OCI-LY1 (cell line): ENCODE measurements at regions not wholly inside any gene's neighbourhood (a gene's known extent, or its start where the extent isn't known, plus 50 kb on each side); places are given as distances from the start of the nearest gene placed in this dataset.

ENCODE experiments used
- H2AFZ ChIP-seq: fragments of 200-600 bp; sonication (generic), shearing (Covaris generic); 2 replicates; pipeline ENCODE4 v1.6.0; 2014; ENCODE audit warnings: antibody characterized with exemption, mild to moderate bottlenecking, low read length
- H3F3A ChIP-seq: fragments of 200-600 bp; sonication (generic), shearing (Covaris generic); 2 replicates; pipeline ENCODE4 v1.6.0; 2014; ENCODE audit warnings: mild to moderate bottlenecking, antibody characterized with exemption, low read length, moderate library complexity; ENCODE audit not compliant: insufficient read depth
- H3K27ac ChIP-seq: fragments of 200-600 bp; sonication (generic); 2 replicates; pipeline ENCODE4 v1.5.1; 2014; ENCODE audit warnings: low read length, mixed run types, mild to moderate bottlenecking, low read depth; ENCODE audit not compliant: poor library complexity, severe bottlenecking
- H3K27me3 ChIP-seq: fragments of 200-600 bp; sonication (generic); 2 replicates; pipeline ENCODE4 v1.6.0; 2014; ENCODE audit warnings: antibody characterized with exemption, mild to moderate bottlenecking, low read length, moderate library complexity; ENCODE audit not compliant: insufficient read depth
- H3K36me3 ChIP-seq: fragments of 200-600 bp; sonication (generic); 2 replicates; pipeline ENCODE4 v1.6.1; 2014; ENCODE audit warnings: mild to moderate bottlenecking, antibody characterized with exemption, low read length, moderate library complexity, mixed read lengths; ENCODE audit not compliant: insufficient read depth
- H3K4me1 ChIP-seq: fragments of 200-600 bp; sonication (generic); 2 replicates; pipeline ENCODE4 v1.5.1; 2014; ENCODE audit warnings: mild to moderate bottlenecking, low read length, moderate library complexity; ENCODE audit not compliant: insufficient read depth, severe bottlenecking
- H3K4me2 ChIP-seq: fragments of 200-600 bp; sonication (generic), shearing (Covaris generic); 2 replicates; pipeline ENCODE4 v1.6.1; 2014; ENCODE audit warnings: low read length
- H3K4me3 ChIP-seq: fragments of 200-600 bp; sonication (generic); 2 replicates; pipeline ENCODE4 v1.5.1; 2014; ENCODE audit warnings: low read length, low read depth, mild to moderate bottlenecking, mixed read lengths; ENCODE audit not compliant: poor library complexity, severe bottlenecking
- H3K79me2 ChIP-seq: fragments of 200-600 bp; shearing (Covaris generic); 2 replicates; pipeline ENCODE4 v1.6.1; 2016; ENCODE audit warnings: mixed run types, low read length, mixed read lengths; ENCODE audit not compliant: insufficient read depth
- H3K9ac ChIP-seq: fragments of 200-600 bp; sonication (generic), shearing (Covaris generic); 2 replicates; pipeline ENCODE4 v1.6.1; 2014; ENCODE audit warnings: mild to moderate bottlenecking, low read length, mixed read lengths
- H3K9me2 ChIP-seq: fragments of 200-600 bp; sonication (generic), shearing (Covaris generic); 2 replicates; pipeline ENCODE4 v1.6.1; 2014; ENCODE audit warnings: low read depth, mild to moderate bottlenecking, low read length, mixed read lengths
- H3K9me3 ChIP-seq: fragments of 200-600 bp; shearing (Covaris generic); 2 replicates; pipeline ENCODE4 v1.6.1; 2014; ENCODE audit warnings: low read length, mixed read lengths
- H4K20me1 ChIP-seq: fragments of 200-600 bp; sonication (generic), shearing (Covaris generic); 2 replicates; pipeline ENCODE4 v1.6.0; 2016; ENCODE audit warnings: mild to moderate bottlenecking, low read length; ENCODE audit not compliant: insufficient read depth
- EZH2 ChIP-seq: fragments of 200-600 bp; sonication (generic), shearing (Covaris generic); IDR thresholded peaks from 2 replicates; pipeline ENCODE4 v1.8.0; 2017; ENCODE audit warnings: borderline replicate concordance, mixed run types, mild to moderate bottlenecking, antibody characterized with exemption, low read length, moderate library complexity, mixed read lengths
- TF ChIP-seq, protein P1 (sequence below): fragments of 200-600 bp; sonication (generic), shearing (Covaris generic); IDR thresholded peaks from 2 replicates; pipeline ENCODE4 v1.5.1; 2017; ENCODE audit warnings: mild to moderate bottlenecking, antibody characterized with exemption, low read length, moderate library complexity, mixed read lengths

DNA sequence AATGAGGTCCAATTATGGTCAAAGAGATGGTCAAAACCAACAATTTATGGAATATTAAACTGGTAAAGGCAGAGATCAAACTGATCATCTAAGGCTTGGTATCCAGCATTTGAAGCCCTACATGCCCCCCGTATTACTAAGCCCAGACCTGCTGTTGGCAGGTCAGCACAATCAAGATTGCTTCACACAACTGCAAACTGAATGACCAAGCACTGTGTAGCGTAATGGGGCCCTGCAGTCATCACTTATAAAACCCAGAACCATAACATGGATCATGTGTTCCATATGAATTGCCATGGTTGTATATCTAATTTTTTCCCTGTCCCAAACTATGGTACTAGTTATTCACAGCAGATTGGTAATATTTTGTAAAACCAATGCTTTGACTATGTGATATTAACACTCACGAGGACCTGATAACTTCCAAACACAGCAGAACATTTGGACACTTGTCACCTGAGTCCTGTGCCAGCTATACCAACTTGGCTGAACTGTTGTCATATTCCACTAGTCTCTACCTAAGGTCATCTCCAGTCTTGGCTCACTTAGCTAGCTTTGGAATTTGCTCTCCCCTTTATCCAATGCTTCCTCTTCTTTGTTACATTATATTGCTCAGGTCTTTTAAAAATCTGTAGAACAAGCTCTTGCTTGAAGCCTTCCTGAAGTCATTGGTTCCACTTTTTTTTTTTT lies 81.7 kb upstream of the HMHB1 start:
- H2AFZ ChIP-seq = no peak overlapping the region
- no peak overlapping the region for H3K4me2 ChIP-seq
- H3K79me2 ChIP-seq = no peaks in the 10 kb centered on the region
- no peaks in the 10 kb centered on the region; the same call in 1 of the 2 replicates for H3K36me3 ChIP-seq
- H3K9me3 ChIP-seq = no peaks in the 10 kb centered on the region
- no peak overlapping the region for H3K9ac ChIP-seq
- no peaks in the 10 kb centered on the region for H4K20me1 ChIP-seq
- H3K9me2 ChIP-seq = no peaks in the 10 kb centered on the region
- TF ChIP-seq, protein P1, sequence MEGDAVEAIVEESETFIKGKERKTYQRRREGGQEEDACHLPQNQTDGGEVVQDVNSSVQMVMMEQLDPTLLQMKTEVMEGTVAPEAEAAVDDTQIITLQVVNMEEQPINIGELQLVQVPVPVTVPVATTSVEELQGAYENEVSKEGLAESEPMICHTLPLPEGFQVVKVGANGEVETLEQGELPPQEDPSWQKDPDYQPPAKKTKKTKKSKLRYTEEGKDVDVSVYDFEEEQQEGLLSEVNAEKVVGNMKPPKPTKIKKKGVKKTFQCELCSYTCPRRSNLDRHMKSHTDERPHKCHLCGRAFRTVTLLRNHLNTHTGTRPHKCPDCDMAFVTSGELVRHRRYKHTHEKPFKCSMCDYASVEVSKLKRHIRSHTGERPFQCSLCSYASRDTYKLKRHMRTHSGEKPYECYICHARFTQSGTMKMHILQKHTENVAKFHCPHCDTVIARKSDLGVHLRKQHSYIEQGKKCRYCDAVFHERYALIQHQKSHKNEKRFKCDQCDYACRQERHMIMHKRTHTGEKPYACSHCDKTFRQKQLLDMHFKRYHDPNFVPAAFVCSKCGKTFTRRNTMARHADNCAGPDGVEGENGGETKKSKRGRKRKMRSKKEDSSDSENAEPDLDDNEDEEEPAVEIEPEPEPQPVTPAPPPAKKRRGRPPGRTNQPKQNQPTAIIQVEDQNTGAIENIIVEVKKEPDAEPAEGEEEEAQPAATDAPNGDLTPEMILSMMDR = no peak
- peaks cover 10% of the 10 kb centered on the region for H3K4me1 ChIP-seq
- no peak overlapping the region for H3K27ac ChIP-seq
- no peak overlapping the region for H3K4me3 ChIP-seq
- no peaks in the 10 kb centered on the region for H3F3A ChIP-seq
- no peaks in the 10 kb centered on the region for H3K27me3 ChIP-seq

DNA sequence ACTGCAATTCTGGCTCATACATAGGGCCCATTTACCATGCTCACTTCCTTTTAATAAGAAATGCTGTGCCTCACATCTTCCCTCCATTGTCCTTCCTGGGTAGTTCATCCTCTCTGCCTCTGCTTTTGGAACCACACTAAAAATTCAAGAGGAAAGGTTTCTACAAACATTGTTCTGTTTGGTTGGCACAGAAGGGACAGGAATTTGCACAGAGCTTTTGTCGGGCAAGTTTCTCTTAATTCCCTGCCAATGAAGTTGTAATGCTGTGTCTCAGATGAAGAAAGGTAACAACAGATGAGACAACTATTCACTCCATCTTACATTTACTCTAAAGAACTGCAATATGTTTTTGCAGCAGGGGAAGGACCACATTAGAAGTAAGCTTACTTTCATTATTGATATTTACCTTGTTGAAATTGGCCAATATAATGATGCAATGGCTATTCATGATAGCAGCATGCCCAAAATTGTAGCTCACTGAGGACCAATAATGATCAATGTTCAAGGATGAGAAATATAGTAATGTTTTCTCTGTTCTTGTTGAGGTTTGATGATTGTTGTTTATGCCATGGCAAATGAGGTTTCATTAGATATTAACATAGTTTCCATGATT lies 82.5 kb upstream of the HMHB1 start:
- H3K36me3 ChIP-seq = no peaks in the 10 kb centered on the region; the same call in 1 of the 2 replicates
- H3K79me2 ChIP-seq = no peaks in the 10 kb centered on the region
- no peaks in the 10 kb centered on the region for H4K20me1 ChIP-seq
- no peak overlapping the region for H3K27ac ChIP-seq
- no peaks in the 10 kb centered on the region for H3K27me3 ChIP-seq
- no peak for TF ChIP-seq EZH2
- TF ChIP-seq, protein P1 = no peak
- H3K9me2 ChIP-seq = no peaks in the 10 kb centered on the region
- no peak overlapping the region for H3K4me2 ChIP-seq
- peaks cover 2% of the 10 kb centered on the region; the same call in 1 of the 2 replicates for H3K9me3 ChIP-seq
- H3F3A ChIP-seq = no peaks in the 10 kb centered on the region
- H2AFZ ChIP-seq = no peak overlapping the region
- H3K9ac ChIP-seq = no peak overlapping the region
- no peak overlapping the region for H3K4me3 ChIP-seq
- H3K4me1 ChIP-seq = peaks cover 10% of the 10 kb centered on the region

GRCh38 chr5:143723159-143723558 lies 88.8 kb upstream of the HMHB1 start:
- no peak overlapping the region for H3K4me2 ChIP-seq
- no peaks in the 10 kb centered on the region for H3F3A ChIP-seq
- H3K36me3 ChIP-seq = no peaks in the 10 kb centered on the region
- H3K27ac ChIP-seq = no peak overlapping the region
- H3K9me2 ChIP-seq = no peaks in the 10 kb centered on the region
- H3K27me3 ChIP-seq = no peaks in the 10 kb centered on the region
- peaks cover 7% of the 10 kb centered on the region for H3K9me3 ChIP-seq
- H4K20me1 ChIP-seq = no peaks in the 10 kb centered on the region
- no peak for TF ChIP-seq EZH2
- TF ChIP-seq, protein P1 = no peak
- H3K79me2 ChIP-seq = no peaks in the 10 kb centered on the region
- no peak overlapping the region for H2AFZ ChIP-seq
- H3K4me3 ChIP-seq = no peak overlapping the region
- peaks cover 9% of the 10 kb centered on the region for H3K4me1 ChIP-seq
- no peak overlapping the region for H3K9ac ChIP-seq
